ENCODE measurements at regions not wholly inside any gene's neighbourhood (a gene's known extent, or its start where the extent isn't known, plus 50 kb on each side); places are given as distances from the start of the nearest gene placed in this dataset.

DNA sequence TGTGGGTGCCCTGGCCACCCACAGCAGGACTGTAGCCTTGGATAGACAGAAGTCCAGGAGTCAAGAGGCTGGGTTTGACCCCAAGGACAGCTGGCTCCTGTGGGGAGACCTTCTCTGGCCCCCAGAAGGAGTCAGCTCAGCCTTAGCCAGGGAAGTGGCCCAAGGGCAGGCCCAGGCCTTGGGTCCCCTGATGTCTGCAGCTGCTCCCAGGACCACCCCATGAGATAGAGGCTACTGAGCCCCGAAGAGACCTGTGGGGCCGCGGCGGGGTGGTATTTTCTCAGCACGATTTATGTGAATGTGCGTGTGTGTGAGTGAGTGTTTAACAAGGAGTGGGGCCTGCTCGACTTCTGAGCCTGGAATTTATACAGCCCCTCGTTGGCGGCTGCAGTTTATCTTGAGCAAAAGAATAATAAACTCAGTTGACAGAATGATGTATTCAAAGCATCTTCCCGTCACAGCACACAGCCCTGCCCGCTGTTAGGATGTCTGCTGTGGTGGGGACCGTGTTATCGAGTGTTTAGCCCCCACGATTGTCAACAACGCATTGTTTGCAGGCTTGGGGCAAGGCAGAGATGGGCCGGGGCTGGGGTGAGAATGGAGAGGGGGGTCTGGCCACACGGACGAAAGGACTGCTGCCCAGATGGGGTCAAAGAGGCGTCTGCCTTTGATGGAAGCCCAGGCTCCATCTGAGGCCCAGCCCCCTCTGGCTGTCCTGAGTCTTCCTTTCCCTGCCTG lies 163.3 kb downstream of the VEGFA start:
- TF ChIP-seq, protein P1, sequence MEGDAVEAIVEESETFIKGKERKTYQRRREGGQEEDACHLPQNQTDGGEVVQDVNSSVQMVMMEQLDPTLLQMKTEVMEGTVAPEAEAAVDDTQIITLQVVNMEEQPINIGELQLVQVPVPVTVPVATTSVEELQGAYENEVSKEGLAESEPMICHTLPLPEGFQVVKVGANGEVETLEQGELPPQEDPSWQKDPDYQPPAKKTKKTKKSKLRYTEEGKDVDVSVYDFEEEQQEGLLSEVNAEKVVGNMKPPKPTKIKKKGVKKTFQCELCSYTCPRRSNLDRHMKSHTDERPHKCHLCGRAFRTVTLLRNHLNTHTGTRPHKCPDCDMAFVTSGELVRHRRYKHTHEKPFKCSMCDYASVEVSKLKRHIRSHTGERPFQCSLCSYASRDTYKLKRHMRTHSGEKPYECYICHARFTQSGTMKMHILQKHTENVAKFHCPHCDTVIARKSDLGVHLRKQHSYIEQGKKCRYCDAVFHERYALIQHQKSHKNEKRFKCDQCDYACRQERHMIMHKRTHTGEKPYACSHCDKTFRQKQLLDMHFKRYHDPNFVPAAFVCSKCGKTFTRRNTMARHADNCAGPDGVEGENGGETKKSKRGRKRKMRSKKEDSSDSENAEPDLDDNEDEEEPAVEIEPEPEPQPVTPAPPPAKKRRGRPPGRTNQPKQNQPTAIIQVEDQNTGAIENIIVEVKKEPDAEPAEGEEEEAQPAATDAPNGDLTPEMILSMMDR (IDR thresholded peaks at IDR 0.05), result no peak
- TF ChIP-seq POLR2A (IDR thresholded peaks at IDR 0.05), result no peak

Measured in sigmoid colon (tissue), 3 donors.